Astrocyte of the cerebellum (primary cell): ENCODE measurements at regions not wholly inside any gene's neighbourhood (a gene's known extent, or its start where the extent isn't known, plus 50 kb on each side); places are given as distances from the start of the nearest gene placed in this dataset.

Experiments
- DNase-seq: peaks from one replicate; pipeline ENCODE4 v3.0.0-alpha.2; 2011; ENCODE audit warnings: low read depth
- H3K4me3 ChIP-seq: 2 replicates; pipeline ENCODE4 v1.5.1; 2011; ENCODE audit warnings: mild to moderate bottlenecking, low read depth, low read length, moderate library complexity
- in situ Hi-C: cut with HindIII; loops from 2 replicates; pipeline ENCODE4 v1.10.0; 2017; ENCODE audit warnings: low sequenced_read_pairs
- TF ChIP-seq, protein P1 (sequence below): IDR thresholded peaks from 2 replicates; pipeline ENCODE4 v1.5.1; 2012; ENCODE audit warnings: low read length, low read depth, moderate library complexity, mild to moderate bottlenecking; ENCODE audit errors: missing control alignments

DNA sequence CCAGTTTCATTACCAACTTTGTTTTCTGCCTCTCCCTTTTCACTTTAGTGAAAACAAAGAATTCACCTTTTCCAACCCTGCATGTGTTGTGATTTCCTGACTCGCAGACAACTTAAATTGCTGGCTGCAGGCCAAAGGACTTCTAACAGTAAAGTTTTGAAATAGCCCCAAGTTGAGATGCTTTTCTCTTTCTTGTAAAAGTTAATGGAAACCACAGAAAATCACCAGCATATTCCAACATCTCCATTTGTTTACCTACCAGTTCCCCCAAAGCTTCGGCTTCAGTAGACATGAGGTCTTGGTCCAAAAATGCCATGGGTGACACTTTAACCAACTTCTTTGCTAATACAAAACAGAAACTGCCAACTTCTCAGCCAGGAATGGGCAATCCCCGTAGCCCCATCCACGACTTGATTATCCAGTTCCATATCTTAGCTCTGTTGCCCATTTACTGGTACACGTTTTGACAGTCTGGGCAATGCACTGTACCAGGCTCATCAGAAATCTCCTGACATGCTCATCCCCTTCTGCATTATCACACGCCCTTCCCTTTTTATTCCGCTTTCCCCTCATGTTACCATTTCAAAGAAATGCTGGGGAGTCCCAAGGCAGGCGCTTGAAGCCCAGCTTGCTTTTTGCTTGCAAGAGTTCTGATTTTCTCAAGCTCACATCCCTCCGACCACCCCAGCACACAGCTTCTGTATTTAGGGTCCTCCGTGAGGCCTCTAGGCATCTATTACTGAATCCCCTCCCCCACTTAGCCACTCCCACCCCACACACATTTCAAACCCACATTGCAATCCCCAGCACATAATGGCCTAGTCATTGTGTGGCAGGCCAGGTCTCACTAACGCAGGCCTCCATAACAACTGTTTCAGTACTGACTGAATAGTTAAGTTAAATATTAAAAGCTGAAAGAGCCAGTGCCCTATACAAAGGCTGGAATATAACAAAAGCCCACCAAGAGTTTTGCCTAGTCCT lies 137.9 kb upstream of the S100G start:
- no peak overlapping the region for H3K4me3 ChIP-seq
- in situ Hi-C loops, result no loop called here
- TF ChIP-seq, protein P1, sequence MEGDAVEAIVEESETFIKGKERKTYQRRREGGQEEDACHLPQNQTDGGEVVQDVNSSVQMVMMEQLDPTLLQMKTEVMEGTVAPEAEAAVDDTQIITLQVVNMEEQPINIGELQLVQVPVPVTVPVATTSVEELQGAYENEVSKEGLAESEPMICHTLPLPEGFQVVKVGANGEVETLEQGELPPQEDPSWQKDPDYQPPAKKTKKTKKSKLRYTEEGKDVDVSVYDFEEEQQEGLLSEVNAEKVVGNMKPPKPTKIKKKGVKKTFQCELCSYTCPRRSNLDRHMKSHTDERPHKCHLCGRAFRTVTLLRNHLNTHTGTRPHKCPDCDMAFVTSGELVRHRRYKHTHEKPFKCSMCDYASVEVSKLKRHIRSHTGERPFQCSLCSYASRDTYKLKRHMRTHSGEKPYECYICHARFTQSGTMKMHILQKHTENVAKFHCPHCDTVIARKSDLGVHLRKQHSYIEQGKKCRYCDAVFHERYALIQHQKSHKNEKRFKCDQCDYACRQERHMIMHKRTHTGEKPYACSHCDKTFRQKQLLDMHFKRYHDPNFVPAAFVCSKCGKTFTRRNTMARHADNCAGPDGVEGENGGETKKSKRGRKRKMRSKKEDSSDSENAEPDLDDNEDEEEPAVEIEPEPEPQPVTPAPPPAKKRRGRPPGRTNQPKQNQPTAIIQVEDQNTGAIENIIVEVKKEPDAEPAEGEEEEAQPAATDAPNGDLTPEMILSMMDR, result no peak
- peak; percentile 27 for DNase-seq

DNA sequence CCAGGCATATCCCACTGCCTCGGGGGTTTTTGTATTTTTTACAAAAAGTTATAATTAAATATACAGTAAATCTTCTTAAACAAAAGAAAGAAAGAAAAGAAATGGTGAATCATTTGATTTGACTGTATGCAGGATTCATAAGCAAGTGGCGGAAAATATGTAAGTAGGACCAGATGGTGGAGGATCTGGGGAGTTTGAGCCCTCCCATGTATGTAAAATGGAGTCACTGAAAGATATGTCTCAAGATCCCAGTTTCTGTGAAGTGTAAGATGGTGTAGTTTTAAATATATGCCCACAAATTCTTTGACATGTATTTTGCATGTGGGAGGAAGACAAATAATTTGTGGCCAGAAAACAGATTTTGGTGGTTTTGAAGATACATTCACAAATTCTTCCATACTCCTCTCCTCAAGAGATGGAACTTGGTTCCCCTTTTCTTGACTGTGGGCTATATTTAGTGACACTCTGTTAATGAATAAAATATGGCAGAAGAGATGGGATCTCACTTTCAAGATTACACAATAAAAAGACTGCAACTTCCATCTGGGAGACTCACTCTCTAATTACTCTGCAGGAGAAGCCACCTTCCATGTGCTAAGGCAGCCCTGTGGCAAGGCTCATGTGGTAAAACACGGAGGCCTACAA lies 133.6 kb upstream of the S100G start:
- no peak for DNase-seq
- TF ChIP-seq, protein P1, result no peak
- in situ Hi-C loops, result no loop called here
- H3K4me3 ChIP-seq, result no peak overlapping the region

DNA sequence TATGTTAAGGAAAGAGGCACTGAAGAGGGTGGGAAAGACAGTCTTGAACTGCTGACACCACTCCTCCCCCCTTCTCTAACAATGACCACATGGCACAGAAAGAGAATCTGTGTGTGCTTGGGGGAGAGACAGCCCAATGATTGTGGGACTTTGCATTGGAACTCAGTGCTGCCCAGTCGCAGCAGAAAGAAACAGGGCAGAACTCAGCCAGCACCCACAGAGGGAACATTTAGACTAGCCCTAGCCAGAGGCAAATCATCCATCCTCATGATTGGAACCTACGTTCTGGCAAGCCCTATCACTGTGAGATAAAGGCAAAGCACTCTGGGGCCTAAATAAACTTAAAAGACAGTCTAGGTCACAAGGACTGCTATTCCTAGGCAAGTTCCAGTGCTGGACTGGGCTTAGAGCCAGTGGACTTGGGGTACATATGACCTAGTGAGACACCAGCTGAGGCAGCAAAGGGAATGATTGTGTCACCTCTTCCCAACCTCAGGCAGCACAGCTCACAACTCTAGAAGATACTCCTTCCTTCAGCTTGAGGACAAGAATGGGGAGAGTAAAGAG lies 132.8 kb upstream of the S100G start:
- DNase-seq, result no peak
- in situ Hi-C loops, result no loop called here
- TF ChIP-seq, protein P1, result no peak
- no peak overlapping the region for H3K4me3 ChIP-seq

DNA sequence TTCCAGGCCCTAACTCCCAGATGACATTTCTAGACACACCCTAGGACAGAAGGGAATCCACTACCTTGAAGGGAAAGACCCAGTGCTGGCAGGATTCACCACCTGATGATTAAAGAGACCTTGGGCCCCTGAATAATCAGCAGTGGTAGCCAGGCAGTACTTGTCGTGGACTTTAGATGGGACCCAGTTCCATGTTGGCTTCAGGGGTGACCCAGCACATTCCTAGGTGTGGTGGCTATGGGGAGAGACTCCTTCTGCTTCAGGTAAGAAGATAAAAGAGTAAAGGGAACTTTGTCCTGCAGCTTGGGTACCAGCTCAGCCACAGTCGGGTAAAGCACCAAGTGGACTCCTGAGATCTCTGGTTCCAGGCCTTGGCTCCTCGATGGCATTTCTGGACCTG lies 131.8 kb upstream of the S100G start:
- in situ Hi-C loops, result no loop called here
- DNase-seq, result no peak
- TF ChIP-seq, protein P1, result no peak
- H3K4me3 ChIP-seq, result no peak overlapping the region

DNA sequence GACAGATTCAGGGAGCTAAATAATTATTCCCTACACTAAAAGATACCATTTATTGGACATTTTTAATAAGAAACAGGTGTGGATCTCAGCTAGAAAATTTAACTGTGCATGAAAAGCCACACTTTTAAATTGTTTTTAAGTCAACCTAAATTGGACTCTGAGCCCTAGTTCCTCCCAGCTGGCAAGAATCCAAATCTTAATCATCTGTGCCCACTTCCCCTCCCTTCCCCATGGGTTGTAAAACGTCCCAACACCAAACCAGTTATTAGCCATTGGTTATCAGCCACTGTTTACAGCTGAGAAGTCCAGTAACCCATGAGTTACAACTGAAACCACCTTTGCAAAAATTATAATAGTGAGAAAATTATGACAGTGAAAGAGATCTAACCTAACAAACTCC lies 125.6 kb upstream of the S100G start:
- in situ Hi-C loops, result no loop called here
- TF ChIP-seq, protein P1, result no peak
- no peak for DNase-seq
- H3K4me3 ChIP-seq, result no peak overlapping the region

DNA sequence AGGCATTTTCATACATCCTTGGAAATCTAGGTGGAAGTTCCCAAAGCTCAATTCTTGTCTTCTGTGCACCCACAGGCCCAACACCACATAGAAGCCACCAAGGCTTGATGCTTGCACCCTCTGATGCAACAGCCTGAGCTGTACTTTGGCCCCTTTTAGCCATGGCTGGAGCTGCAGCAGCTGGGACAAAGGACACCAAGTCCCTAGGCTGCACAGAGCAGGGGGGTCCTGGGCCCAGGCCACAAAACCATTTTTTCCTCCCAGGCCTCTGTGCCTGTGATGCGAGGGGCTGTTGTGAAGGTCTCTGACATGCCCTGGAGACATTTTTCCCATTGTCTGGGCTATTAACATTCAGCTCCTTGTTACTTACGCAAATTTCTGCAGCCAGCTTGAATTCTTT lies 124.0 kb upstream of the S100G start:
- DNase-seq, result no peak
- in situ Hi-C loops, result no loop called here
- no peak overlapping the region for H3K4me3 ChIP-seq
- TF ChIP-seq, protein P1, result no peak
